ENCODE measurements at regions not wholly inside any gene's neighbourhood (a gene's known extent, or its start where the extent isn't known, plus 50 kb on each side); places are given as distances from the start of the nearest gene placed in this dataset.

DNA sequence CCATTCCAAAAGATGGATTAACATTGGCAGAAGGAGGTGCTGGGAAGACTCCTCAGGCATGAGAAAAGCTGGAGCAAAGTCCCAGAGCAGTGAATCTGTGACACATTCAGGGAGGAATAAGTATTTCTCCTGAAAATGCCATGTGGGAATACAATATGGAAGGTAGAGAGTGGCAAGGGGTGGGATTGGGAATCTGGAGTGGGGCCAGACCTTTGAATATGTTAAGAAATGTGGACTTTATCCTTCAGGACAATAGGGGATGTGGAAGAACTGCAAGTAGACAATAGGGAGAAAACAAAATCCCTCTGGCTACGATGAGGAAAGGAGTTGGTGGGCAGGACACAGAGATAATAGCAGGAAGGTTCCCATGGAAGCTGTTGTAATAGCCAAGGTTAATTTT, 305.6 kb upstream of the TGFBR2 start:
- TF ChIP-seq EZH2 (IDR thresholded peaks at IDR 0.05; ENCODE audit: borderline replicate concordance, insufficient read depth, low read length, poor library complexity, severe bottlenecking) (no peak), RAD21 (conservative IDR thresholded peaks at IDR 0.05) (no peak), TAF1 (IDR thresholded peaks at IDR 0.05; ENCODE audit: low read depth) (no peak), POLR2AphosphoS5 (IDR thresholded peaks at IDR 0.05) (no peak), REST (IDR thresholded peaks at IDR 0.05; ENCODE audit: borderline replicate concordance) (no peak), SMC3 (conservative IDR thresholded peaks at IDR 0.05; ENCODE audit: poor library complexity) (no peak), EP300 (conservative IDR thresholded peaks at IDR 0.05; ENCODE audit: poor library complexity, severe bottlenecking) (no peak), MXI1 (conservative IDR thresholded peaks at IDR 0.05; ENCODE audit: poor library complexity, severe bottlenecking) (no peak)
- TF ChIP-seq, protein P1, sequence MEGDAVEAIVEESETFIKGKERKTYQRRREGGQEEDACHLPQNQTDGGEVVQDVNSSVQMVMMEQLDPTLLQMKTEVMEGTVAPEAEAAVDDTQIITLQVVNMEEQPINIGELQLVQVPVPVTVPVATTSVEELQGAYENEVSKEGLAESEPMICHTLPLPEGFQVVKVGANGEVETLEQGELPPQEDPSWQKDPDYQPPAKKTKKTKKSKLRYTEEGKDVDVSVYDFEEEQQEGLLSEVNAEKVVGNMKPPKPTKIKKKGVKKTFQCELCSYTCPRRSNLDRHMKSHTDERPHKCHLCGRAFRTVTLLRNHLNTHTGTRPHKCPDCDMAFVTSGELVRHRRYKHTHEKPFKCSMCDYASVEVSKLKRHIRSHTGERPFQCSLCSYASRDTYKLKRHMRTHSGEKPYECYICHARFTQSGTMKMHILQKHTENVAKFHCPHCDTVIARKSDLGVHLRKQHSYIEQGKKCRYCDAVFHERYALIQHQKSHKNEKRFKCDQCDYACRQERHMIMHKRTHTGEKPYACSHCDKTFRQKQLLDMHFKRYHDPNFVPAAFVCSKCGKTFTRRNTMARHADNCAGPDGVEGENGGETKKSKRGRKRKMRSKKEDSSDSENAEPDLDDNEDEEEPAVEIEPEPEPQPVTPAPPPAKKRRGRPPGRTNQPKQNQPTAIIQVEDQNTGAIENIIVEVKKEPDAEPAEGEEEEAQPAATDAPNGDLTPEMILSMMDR (IDR thresholded peaks at IDR 0.05; ENCODE audit: poor library complexity, severe bottlenecking): no peak

DNA sequence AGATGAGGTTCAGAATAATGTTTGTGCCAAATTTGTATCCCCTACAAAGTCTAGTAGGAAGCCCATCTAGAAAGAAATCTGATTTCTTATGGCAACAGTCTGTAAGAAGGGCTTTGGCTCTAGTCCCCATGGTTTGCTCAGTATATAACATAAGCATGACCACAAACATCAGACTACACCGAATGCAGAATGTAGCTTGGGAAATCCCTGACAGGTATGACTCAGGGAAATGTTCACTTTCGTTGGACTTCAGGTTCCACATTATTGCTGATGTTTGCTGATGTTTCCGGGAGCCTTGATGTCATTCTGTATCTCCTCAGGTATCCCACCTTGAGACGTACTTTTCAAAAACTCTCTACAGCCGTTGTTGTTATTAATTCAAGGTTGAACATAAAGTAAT, 304.4 kb upstream of the TGFBR2 start:
- H2AFZ ChIP-seq (ENCODE audit: low read depth, low read length): no peak overlapping the region
- no peak overlapping the region for H3K4me2 ChIP-seq (ENCODE audit: low read length)
- no peak overlapping the region for H3K27ac ChIP-seq (ENCODE audit: low read length)
- no peaks in the 10 kb centered on the region for H4K20me1 ChIP-seq (ENCODE audit: insufficient read depth)
- no peaks in the 10 kb centered on the region for H3K9me3 ChIP-seq (ENCODE audit: low read length)
- H3K79me2 ChIP-seq (replicated peaks; ENCODE audit: insufficient read depth, low read length): no peaks in the 10 kb centered on the region
- H3K36me3 ChIP-seq (ENCODE audit: insufficient read depth, low read length): no peaks in the 10 kb centered on the region
- TF ChIP-seq EP300 (conservative IDR thresholded peaks at IDR 0.05; ENCODE audit: poor library complexity, severe bottlenecking) (no peak), TAF1 (IDR thresholded peaks at IDR 0.05; ENCODE audit: low read depth) (no peak), EZH2 (IDR thresholded peaks at IDR 0.05; ENCODE audit: borderline replicate concordance, insufficient read depth, low read length, poor library complexity, severe bottlenecking) (no peak), SMC3 (conservative IDR thresholded peaks at IDR 0.05; ENCODE audit: poor library complexity) (no peak), MXI1 (conservative IDR thresholded peaks at IDR 0.05; ENCODE audit: poor library complexity, severe bottlenecking) (no peak), RAD21 (conservative IDR thresholded peaks at IDR 0.05) (no peak), REST (IDR thresholded peaks at IDR 0.05; ENCODE audit: borderline replicate concordance) (no peak), POLR2AphosphoS5 (IDR thresholded peaks at IDR 0.05) (no peak)
- TF ChIP-seq, protein P1 (IDR thresholded peaks at IDR 0.05; ENCODE audit: poor library complexity, severe bottlenecking): no peak
- no peaks in the 10 kb centered on the region for H3K9me2 ChIP-seq (ENCODE audit: insufficient read depth, low read length)
- H3K9ac ChIP-seq (ENCODE audit: low read length): no peak overlapping the region
- no peaks in the 10 kb centered on the region for H3F3A ChIP-seq (ENCODE audit: insufficient read depth, low read length, poor library complexity, severe bottlenecking)
- H3K4me3 ChIP-seq (ENCODE audit: low read length): no peak overlapping the region
- H3K27me3 ChIP-seq (ENCODE audit: insufficient read depth, low read depth, low read length): no peaks in the 10 kb centered on the region

More for the DNA sequence above, 305.6 kb upstream of the TGFBR2 start:
- Histone ChIP-seq H3K9ac (ENCODE audit: low read length) (no peak overlapping the region), H2AFZ (ENCODE audit: low read depth, low read length) (no peak overlapping the region), H4K20me1 (ENCODE audit: insufficient read depth) (no peaks in the 10 kb centered on the region), H3K9me2 (ENCODE audit: insufficient read depth, low read length) (no peaks in the 10 kb centered on the region), H3K36me3 (ENCODE audit: insufficient read depth, low read length) (no peaks in the 10 kb centered on the region), H3F3A (ENCODE audit: insufficient read depth, low read length, poor library complexity, severe bottlenecking) (no peaks in the 10 kb centered on the region), H3K27ac (ENCODE audit: low read length) (no peak overlapping the region), H3K4me3 (ENCODE audit: low read length) (no peak overlapping the region), H3K27me3 (ENCODE audit: insufficient read depth, low read depth, low read length) (no peaks in the 10 kb centered on the region), H3K9me3 (ENCODE audit: low read length) (no peaks in the 10 kb centered on the region), H3K4me2 (ENCODE audit: low read length) (no peak overlapping the region), H3K79me2 (replicated peaks; ENCODE audit: insufficient read depth, low read length) (no peaks in the 10 kb centered on the region)

Measured in neural cell (in vitro differentiated cells).